PC-9 (cell line): ENCODE measurements at regions not wholly inside any gene's neighbourhood (a gene's known extent, or its start where the extent isn't known, plus 50 kb on each side); places are given as distances from the start of the nearest gene placed in this dataset.

Source experiments
- BruUV-seq: library from RNA; stranded (reverse); fragments of 400-500 nt; replicated peaks from 2 replicates; lab custom pipeline; 2021; lab: Mats Ljungman, UMichigan
- CTCF ChIA-PET: fragments of 300-600 bp; sonication (Branson Sonifier 250); formaldehyde crosslinking; loops from one replicate; lab custom pipeline; 2022; ENCODE audit warnings: antibody characterized with exemption; lab: Charles Lee
- POLR2A ChIA-PET: fragments of 300-600 bp; sonication (Branson Sonifier 250); formaldehyde crosslinking; loops from one replicate; lab custom pipeline; 2022; ENCODE audit warnings: antibody characterized with exemption; ENCODE audit not compliant: unreplicated experiment; lab: Charles Lee
- DNase-seq, 2 experiments: peaks; one replicate each; pipeline versions ENCODE4 v3.0.0 to v3.0.0-alpha.2; 2015 to 2022; ENCODE audit warnings: mixed read lengths in 1 of 2
- H2AFZ ChIP-seq: fragments of 200-600 bp; sonication (generic); 2 replicates; pipeline ENCODE4 v1.8.1; 2017; ENCODE audit warnings: antibody characterized with exemption
- H3F3A ChIP-seq: fragments of 200-600 bp; sonication (generic); 2 replicates; pipeline ENCODE4 v1.8.1; 2017; ENCODE audit warnings: antibody characterized with exemption, mild to moderate bottlenecking, low read depth; ENCODE audit not compliant: insufficient read depth
- H3K27ac ChIP-seq: fragments of 200-600 bp; sonication (generic); 2 replicates; pipeline ENCODE4 v1.6.1; 2016; ENCODE audit warnings: mixed run types
- H3K27me3 ChIP-seq: fragments of 200-600 bp; sonication (generic); 2 replicates; pipeline ENCODE4 v1.6.1; 2016; ENCODE audit warnings: low read depth, mixed run types; ENCODE audit not compliant: insufficient read depth
- H3K36me3 ChIP-seq: fragments of 200-600 bp; sonication (generic); 2 replicates; pipeline ENCODE4 v1.6.1; 2016; ENCODE audit warnings: low read depth, mixed run types
- H3K4me1 ChIP-seq: fragments of 200-600 bp; sonication (generic); replicated peaks from 2 replicates; pipeline ENCODE4 v1.6.1; 2016; ENCODE audit warnings: mixed run types; ENCODE audit not compliant: insufficient read depth
- H3K4me2 ChIP-seq: fragments of 200-600 bp; sonication (generic); 2 replicates; pipeline ENCODE4 v1.6.1; 2017; ENCODE audit warnings: mixed run types
- H3K4me3 ChIP-seq: fragments of 200-600 bp; sonication (generic); 2 replicates; pipeline ENCODE4 v1.6.1; 2016; ENCODE audit warnings: mixed run types
- H3K79me2 ChIP-seq: fragments of 200-600 bp; sonication (generic); 2 replicates; pipeline ENCODE4 v1.6.1; 2017; ENCODE audit warnings: low read depth, mixed run types
- H3K9me2 ChIP-seq: fragments of 200-600 bp; sonication (generic); 2 replicates; pipeline ENCODE4 v1.8.1; 2017; ENCODE audit warnings: mild to moderate bottlenecking; ENCODE audit not compliant: insufficient read depth
- H3K9me3 ChIP-seq: fragments of 200-600 bp; sonication (generic); 2 replicates; pipeline ENCODE4 v1.8.1; 2016; ENCODE audit warnings: low read depth; ENCODE audit not compliant: insufficient read depth
- H4K20me1 ChIP-seq: fragments of 200-600 bp; sonication (generic); 2 replicates; pipeline ENCODE4 v1.8.1; 2017; ENCODE audit not compliant: insufficient read depth
- CTCF ChIP-seq: fragments of 200-600 bp; sonication (generic); conservative IDR thresholded peaks from 2 replicates; pipeline ENCODE4 v1.6.1; 2017; ENCODE audit warnings: mixed run types, antibody characterized with exemption, mild to moderate bottlenecking, moderate library complexity
- EZH2 ChIP-seq: fragments of 200-600 bp; sonication (generic); IDR thresholded peaks from 2 replicates; pipeline ENCODE4 v1.8.0; 2017; ENCODE audit warnings: antibody characterized with exemption, low read depth
- intact Hi-C: fragments of 100-400 bp; cut with micrococcal nuclease; formaldehyde crosslinking; loops from one replicate; pipeline ENCODE4 v1.10.0; 2022; ENCODE audit not compliant: unreplicated experiment

GRCh38 chr19:31841755-31842154 is 492.5 kb upstream of the TSHZ3 start:
- DNase-seq, result no peak
- H4K20me1 ChIP-seq, result no peaks in the 10 kb centered on the region
- H3K27me3 ChIP-seq, result peaks cover 31% of the 10 kb centered on the region
- no peaks in the 10 kb centered on the region for H3F3A ChIP-seq
- no peaks in the 10 kb centered on the region for H3K4me1 ChIP-seq
- H3K9me2 ChIP-seq, result no peaks in the 10 kb centered on the region
- TF ChIP-seq CTCF (no peak), EZH2 (no peak)
- H3K36me3 ChIP-seq, result no peaks in the 10 kb centered on the region
- H3K9me3 ChIP-seq, result no peaks in the 10 kb centered on the region
- no peaks in the 10 kb centered on the region for H3K79me2 ChIP-seq
- intact Hi-C loops, result no loop called here
- no peak overlapping the region for H3K27ac ChIP-seq
- ChIA-PET POLR2A (no interaction called here), CTCF (no interaction called here)
- no peak overlapping the region for H3K4me2 ChIP-seq
- H2AFZ ChIP-seq, result no peak overlapping the region
- H3K4me3 ChIP-seq, result no peak overlapping the region
- BruUV-seq, result no TSS peak

- no peak overlapping the region for H3K4me2 ChIP-seq
- no peaks in the 10 kb centered on the region for H3F3A ChIP-seq
- no peaks in the 10 kb centered on the region for H3K79me2 ChIP-seq
- no peaks in the 10 kb centered on the region for H3K9me2 ChIP-seq
- TF ChIP-seq EZH2 (no peak), CTCF (no peak)
- intact Hi-C loops, result no loop called here
- POLR2A ChIA-PET, result no interaction called here
- no peak overlapping the region for H2AFZ ChIP-seq
- no peak overlapping the region for H3K4me3 ChIP-seq
- no peaks in the 10 kb centered on the region for H3K4me1 ChIP-seq
- CTCF ChIA-PET, result no interaction called here
- no peaks in the 10 kb centered on the region for H3K36me3 ChIP-seq
- no peak overlapping the region for H3K27ac ChIP-seq
- no peak for DNase-seq
- H3K9me3 ChIP-seq, result no peaks in the 10 kb centered on the region
- H4K20me1 ChIP-seq, result no peaks in the 10 kb centered on the region
- H3K27me3 ChIP-seq, result no peaks in the 10 kb centered on the region
- no TSS peak for BruUV-seq
Observed at GRCh38 chr19:31863122-31863521, 482.3 kb upstream of the ZNF507 start.

GRCh38 chr19:31874313-31874712 is 471.1 kb upstream of the ZNF507 start:
- Histone ChIP-seq H3K4me1 (no peaks in the 10 kb centered on the region), H3F3A (no peaks in the 10 kb centered on the region), H3K9me2 (no peaks in the 10 kb centered on the region), H2AFZ (no peak overlapping the region), H3K79me2 (no peaks in the 10 kb centered on the region), H3K27ac (no peak overlapping the region), H3K36me3 (no peaks in the 10 kb centered on the region), H3K4me3 (no peak overlapping the region), H4K20me1 (no peaks in the 10 kb centered on the region), H3K9me3 (no peaks in the 10 kb centered on the region), H3K27me3 (no peaks in the 10 kb centered on the region), H3K4me2 (no peak overlapping the region)
- intact Hi-C loops, result no loop called here
- DNase-seq, result no peak
- ChIA-PET CTCF (no interaction called here), POLR2A (no interaction called here)
- BruUV-seq, result no TSS peak
- no peak for TF ChIP-seq CTCF
- TF ChIP-seq EZH2, result no peak
